Astrocyte (in vitro differentiated cells and primary cell): ENCODE measurements at regions not wholly inside any gene's neighbourhood (a gene's known extent, or its start where the extent isn't known, plus 50 kb on each side); places are given as distances from the start of the nearest gene placed in this dataset.

Source experiments
- DNase-seq: peaks from one replicate; pipeline ENCODE4 v3.0.0-alpha.2; 2010; ENCODE audit warnings: low read depth
- FAIRE-seq: peaks from 2 replicates; lab custom pipeline; 2011; peaks lifted over from hg19 to GRCh38; lab: Jason Lieb, UNC
- H2AFZ ChIP-seq: 2 replicates; pipeline ENCODE4 v1.6.0; 2012; ENCODE audit warnings: low read depth, low read length, inconsistent platforms
- H3K27ac ChIP-seq: 2 replicates; pipeline ENCODE4 v1.5.1; 2011; ENCODE audit warnings: low read depth, low read length, inconsistent platforms
- H3K27me3 ChIP-seq: 2 replicates; pipeline ENCODE4 v1.6.0; 2011; ENCODE audit warnings: low read length, inconsistent platforms; ENCODE audit not compliant: insufficient read depth
- H3K36me3 ChIP-seq: 2 replicates; pipeline ENCODE4 v1.5.1; 2011; ENCODE audit warnings: low read length, inconsistent platforms; ENCODE audit not compliant: insufficient read depth
- H3K4me1 ChIP-seq: 2 replicates; pipeline ENCODE4 v1.5.1; 2011; ENCODE audit warnings: low read length, inconsistent platforms; ENCODE audit not compliant: insufficient read depth
- H3K4me2 ChIP-seq: 2 replicates; pipeline ENCODE4 v1.6.0; 2012; ENCODE audit warnings: low read length, inconsistent platforms
- H3K4me3 ChIP-seq: 2 replicates; pipeline ENCODE4 v1.5.1; 2011; ENCODE audit warnings: low read depth, mild to moderate bottlenecking, low read length, inconsistent platforms; ENCODE audit not compliant: insufficient read depth
- H3K79me2 ChIP-seq: 2 replicates; pipeline ENCODE4 v1.6.0; 2012; ENCODE audit warnings: mild to moderate bottlenecking, low read length, inconsistent platforms; ENCODE audit not compliant: insufficient read depth
- H3K9ac ChIP-seq: 2 replicates; pipeline ENCODE4 v1.6.0; 2012; ENCODE audit warnings: mild to moderate bottlenecking, low read length, inconsistent platforms
- H3K9me3 ChIP-seq: 2 replicates; pipeline ENCODE4 v1.5.1; 2012; ENCODE audit warnings: low read depth, mild to moderate bottlenecking, low read length, inconsistent platforms; ENCODE audit not compliant: insufficient read depth
- H4K20me1 ChIP-seq: 2 replicates; pipeline ENCODE4 v1.6.0; 2012; ENCODE audit warnings: low read length, inconsistent platforms; ENCODE audit not compliant: insufficient read depth
- H3K27ac Mint-ChIP-seq: one replicate; pipeline ENCODE4 v1.8.0; 2021; ENCODE audit warnings: mild to moderate bottlenecking, mixed read lengths; ENCODE audit not compliant: unreplicated experiment
- H3K27me3 Mint-ChIP-seq: one replicate; pipeline ENCODE4 v1.8.0; 2021; ENCODE audit warnings: low read depth, mixed read lengths; ENCODE audit not compliant: unreplicated experiment
- H3K36me3 Mint-ChIP-seq: one replicate; pipeline ENCODE4 v1.8.0; 2021; ENCODE audit warnings: low read depth, mixed read lengths; ENCODE audit not compliant: unreplicated experiment
- H3K4me1 Mint-ChIP-seq: one replicate; pipeline ENCODE4 v1.8.0; 2021; ENCODE audit warnings: low read depth, mixed read lengths; ENCODE audit not compliant: unreplicated experiment
- H3K4me3 Mint-ChIP-seq: one replicate; pipeline ENCODE4 v1.8.0; 2021; ENCODE audit warnings: mild to moderate bottlenecking, moderate library complexity, mixed read lengths; ENCODE audit not compliant: unreplicated experiment
- H3K9me3 Mint-ChIP-seq: one replicate; pipeline ENCODE4 v1.8.0; 2021; ENCODE audit warnings: mild to moderate bottlenecking, mixed read lengths; ENCODE audit not compliant: unreplicated experiment
- CTCF ChIP-seq: IDR thresholded peaks from 2 replicates; pipeline ENCODE4 v1.5.1; 2011; ENCODE audit warnings: low read depth, mild to moderate bottlenecking, inconsistent platforms, low read length, moderate library complexity; ENCODE audit not compliant: insufficient read depth
- EZH2 ChIP-seq: IDR thresholded peaks from 2 replicates; pipeline ENCODE4 v1.6.1; 2012; ENCODE audit warnings: mild to moderate bottlenecking, low read length, inconsistent platforms; ENCODE audit not compliant: insufficient read depth

- H3K4me1 Mint-ChIP-seq, result no peaks in the 10 kb centered on the region
- FAIRE-seq (no peak), DNase-seq (peak; percentile 59)
- no peaks in the 10 kb centered on the region for H3K36me3 Mint-ChIP-seq
- peaks cover 8% of the 10 kb centered on the region for H3K9me3 Mint-ChIP-seq
- H2AFZ ChIP-seq, result no peak overlapping the region
- H3K9me3 ChIP-seq, result no peaks in the 10 kb centered on the region
- H3K27ac ChIP-seq, result no peak overlapping the region
- TF ChIP-seq CTCF, result peak; percentile 15
- TF ChIP-seq EZH2, result no peak
- no peaks in the 10 kb centered on the region for H3K27me3 Mint-ChIP-seq
- H3K4me2 ChIP-seq, result no peak overlapping the region
- H3K4me3 ChIP-seq, result no peak overlapping the region
- H3K4me1 ChIP-seq, result no peaks in the 10 kb centered on the region
- no peaks in the 10 kb centered on the region for H4K20me1 ChIP-seq
- no peaks in the 10 kb centered on the region for H3K79me2 ChIP-seq
- no peak overlapping the region for H3K9ac ChIP-seq
- no peaks in the 10 kb centered on the region for H3K36me3 ChIP-seq
- no peaks in the 10 kb centered on the region for H3K27me3 ChIP-seq
- no peak overlapping the region for H3K27ac Mint-ChIP-seq
- H3K4me3 Mint-ChIP-seq, result no peak overlapping the region
These were observed 73.4 kb upstream of the EDNRA start for GRCh38 chr4:147407261-147408045.

- Histone ChIP-seq H3K9ac (no peak overlapping the region), H3K79me2 (no peaks in the 10 kb centered on the region), H3K4me1 (no peaks in the 10 kb centered on the region), H4K20me1 (no peaks in the 10 kb centered on the region), H2AFZ (no peak overlapping the region), H3K9me3 (no peaks in the 10 kb centered on the region), H3K4me3 (no peak overlapping the region), H3K4me2 (no peak overlapping the region), H3K36me3 (no peaks in the 10 kb centered on the region), H3K27ac (no peak overlapping the region), H3K27me3 (no peaks in the 10 kb centered on the region)
- Mint-ChIP-seq H3K4me3 (no peak overlapping the region), H3K36me3 (no peaks in the 10 kb centered on the region), H3K27ac (no peak overlapping the region), H3K9me3 (peaks cover 8% of the 10 kb centered on the region), H3K4me1 (no peaks in the 10 kb centered on the region), H3K27me3 (no peaks in the 10 kb centered on the region)
- TF ChIP-seq CTCF, result no peak
- TF ChIP-seq EZH2, result no peak
- FAIRE-seq (no peak), DNase-seq (no peak)
These were observed 72.7 kb upstream of the EDNRA start for GRCh38 chr4:147408189-147408588.

GRCh38 chr4:147409350-147409749 lies 71.5 kb upstream of the EDNRA start:
- TF ChIP-seq CTCF (no peak), EZH2 (no peak)
- H3K4me1 ChIP-seq, result no peaks in the 10 kb centered on the region
- H3K27me3 Mint-ChIP-seq, result no peaks in the 10 kb centered on the region
- no peaks in the 10 kb centered on the region for H3K36me3 Mint-ChIP-seq
- H2AFZ ChIP-seq, result no peak overlapping the region
- FAIRE-seq, result no peak
- no peak overlapping the region for H3K4me3 ChIP-seq
- peaks cover 6% of the 10 kb centered on the region for H3K9me3 Mint-ChIP-seq
- H3K9ac ChIP-seq, result no peak overlapping the region
- H3K36me3 ChIP-seq, result no peaks in the 10 kb centered on the region
- H3K79me2 ChIP-seq, result no peaks in the 10 kb centered on the region
- H3K9me3 ChIP-seq, result no peaks in the 10 kb centered on the region
- H3K27me3 ChIP-seq, result no peaks in the 10 kb centered on the region
- H3K27ac Mint-ChIP-seq, result no peak overlapping the region
- H3K4me1 Mint-ChIP-seq, result no peaks in the 10 kb centered on the region
- peak; percentile 85 for DNase-seq
- H4K20me1 ChIP-seq, result no peaks in the 10 kb centered on the region
- no peak overlapping the region for H3K4me2 ChIP-seq
- no peak overlapping the region for H3K4me3 Mint-ChIP-seq
- no peak overlapping the region for H3K27ac ChIP-seq
